ENCODE measurements at regions not wholly inside any gene's neighbourhood (a gene's known extent, or its start where the extent isn't known, plus 50 kb on each side); places are given as distances from the start of the nearest gene placed in this dataset.

- no peak for DNase-seq (ENCODE audit: low read depth)
- TF ChIP-seq CTCF (conservative IDR thresholded peaks at IDR 0.05; ENCODE audit: low read length), result no peak
- no peak overlapping the region for H3K4me3 ChIP-seq (ENCODE audit: low read length)
These were observed 87.2 kb downstream of the TNFAIP3 start for GRCh38 chr6:137954253-137954652.

GRCh38 chr6:137956098-137956488, 89.0 kb downstream of the TNFAIP3 start:
- no peak for DNase-seq (ENCODE audit: low read depth)
- TF ChIP-seq CTCF (conservative IDR thresholded peaks at IDR 0.05; ENCODE audit: low read length), result no peak
- H3K4me3 ChIP-seq (ENCODE audit: low read length), result no peak overlapping the region

- no peak for TF ChIP-seq CTCF (conservative IDR thresholded peaks at IDR 0.05; ENCODE audit: low read length)
- H3K4me3 ChIP-seq (ENCODE audit: low read length), result no peak overlapping the region
- DNase-seq (ENCODE audit: low read depth), result no peak
These were observed 90.4 kb downstream of the TNFAIP3 start for GRCh38 chr6:137957471-137957870.

GRCh38 chr6:137958811-137959565, 91.9 kb downstream of the TNFAIP3 start:
- DNase-seq (ENCODE audit: low read depth), result no peak
- H3K4me3 ChIP-seq (ENCODE audit: low read length), result no peak overlapping the region
- TF ChIP-seq CTCF (conservative IDR thresholded peaks at IDR 0.05; ENCODE audit: low read length), result no peak

- no peak for TF ChIP-seq CTCF (conservative IDR thresholded peaks at IDR 0.05; ENCODE audit: low read length)
- no peak for DNase-seq (ENCODE audit: low read depth)
- no peak overlapping the region for H3K4me3 ChIP-seq (ENCODE audit: low read length)
These were observed 95.7 kb downstream of the TNFAIP3 start for GRCh38 chr6:137962725-137963124.

- no peak overlapping the region for H3K4me3 ChIP-seq (ENCODE audit: low read length)
- TF ChIP-seq CTCF (conservative IDR thresholded peaks at IDR 0.05; ENCODE audit: low read length), result no peak
- no peak for DNase-seq (ENCODE audit: low read depth)
These were observed 97.8 kb downstream of the TNFAIP3 start for GRCh38 chr6:137964876-137965275.

- peak; percentile 62 for DNase-seq (ENCODE audit: low read depth)
- no peak overlapping the region for H3K4me3 ChIP-seq (ENCODE audit: low read length)
- TF ChIP-seq CTCF (conservative IDR thresholded peaks at IDR 0.05; ENCODE audit: low read length), result no peak
These were observed 100.8 kb downstream of the TNFAIP3 start for GRCh38 chr6:137967689-137968454.

All from AG10803 (cell line).